ENCODE measurements at regions not wholly inside any gene's neighbourhood (a gene's known extent, or its start where the extent isn't known, plus 50 kb on each side); places are given as distances from the start of the nearest gene placed in this dataset.
A peak's percentile ranks its signal among the peaks of the same experiment; 100 is the strongest.

DNA sequence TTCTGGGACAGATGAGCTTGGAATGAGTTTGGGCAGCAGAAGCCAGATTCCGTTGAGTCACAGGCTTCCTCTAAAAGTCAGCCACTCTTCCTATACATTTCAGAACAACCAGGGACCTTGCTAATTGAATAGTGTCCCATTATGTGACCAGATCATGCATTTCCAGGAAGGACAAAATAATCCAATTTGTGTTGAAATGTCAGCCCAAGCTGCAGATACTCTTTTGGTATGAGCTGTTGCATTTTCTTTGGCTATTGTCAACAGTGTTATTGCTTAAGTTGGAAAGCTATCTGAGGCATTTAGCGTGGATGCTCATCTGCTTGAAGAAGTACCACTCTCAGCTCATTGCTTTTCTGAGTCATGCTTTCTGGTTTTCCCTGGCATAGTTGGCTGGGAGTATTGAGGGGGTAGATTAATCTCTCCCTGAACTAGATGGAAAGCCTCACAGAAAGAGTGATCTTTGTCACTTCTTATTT is 223.7 kb upstream of the HABP2 start:
- no peak for DNase-seq
- no peaks in the 10 kb centered on the region for H3K27me3 ChIP-seq
- H3K36me3 ChIP-seq = no peaks in the 10 kb centered on the region
- no peaks in the 10 kb centered on the region for H3K4me1 ChIP-seq
- intact Hi-C loops (cut with DNase I) = no loop called here
- WGBS, 2 donors = 77% methylated on average over 2 of the region's 2 CpGs
- no peak for FAIRE-seq
- no peak overlapping the region for H3K4me3 ChIP-seq
- no peak overlapping the region for H3K27ac ChIP-seq
- TF ChIP-seq, protein P1, sequence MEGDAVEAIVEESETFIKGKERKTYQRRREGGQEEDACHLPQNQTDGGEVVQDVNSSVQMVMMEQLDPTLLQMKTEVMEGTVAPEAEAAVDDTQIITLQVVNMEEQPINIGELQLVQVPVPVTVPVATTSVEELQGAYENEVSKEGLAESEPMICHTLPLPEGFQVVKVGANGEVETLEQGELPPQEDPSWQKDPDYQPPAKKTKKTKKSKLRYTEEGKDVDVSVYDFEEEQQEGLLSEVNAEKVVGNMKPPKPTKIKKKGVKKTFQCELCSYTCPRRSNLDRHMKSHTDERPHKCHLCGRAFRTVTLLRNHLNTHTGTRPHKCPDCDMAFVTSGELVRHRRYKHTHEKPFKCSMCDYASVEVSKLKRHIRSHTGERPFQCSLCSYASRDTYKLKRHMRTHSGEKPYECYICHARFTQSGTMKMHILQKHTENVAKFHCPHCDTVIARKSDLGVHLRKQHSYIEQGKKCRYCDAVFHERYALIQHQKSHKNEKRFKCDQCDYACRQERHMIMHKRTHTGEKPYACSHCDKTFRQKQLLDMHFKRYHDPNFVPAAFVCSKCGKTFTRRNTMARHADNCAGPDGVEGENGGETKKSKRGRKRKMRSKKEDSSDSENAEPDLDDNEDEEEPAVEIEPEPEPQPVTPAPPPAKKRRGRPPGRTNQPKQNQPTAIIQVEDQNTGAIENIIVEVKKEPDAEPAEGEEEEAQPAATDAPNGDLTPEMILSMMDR (IDR thresholded peaks at IDR 0.05) = no peak
- peak in 1 of 4 donors; percentile 56 for ATAC-seq
- H3K9me3 ChIP-seq = no peaks in the 10 kb centered on the region

DNA sequence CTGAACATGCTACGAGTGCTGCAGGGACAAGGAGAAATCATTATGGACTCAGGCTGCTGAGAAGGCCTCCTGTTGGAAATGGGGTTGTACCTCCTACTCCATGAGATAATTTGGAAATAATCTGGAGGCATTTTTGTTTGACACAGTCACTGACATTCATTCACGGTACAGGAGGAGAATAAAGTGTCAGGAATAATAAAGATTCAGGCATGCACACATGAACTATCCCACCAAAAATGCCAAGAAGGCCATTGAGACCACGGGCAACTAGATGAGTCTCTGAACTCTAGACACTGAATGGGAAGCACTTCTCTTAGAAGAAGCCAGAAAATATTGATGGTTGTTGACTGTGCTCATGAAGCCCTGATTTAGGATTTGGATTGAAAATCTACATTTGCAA is 220.9 kb upstream of the HABP2 start:
- FAIRE-seq = no peak
- 76 to 96% methylated on average over 3 of the region's 3 CpGs for WGBS, 2 donors
- no peak overlapping the region for H3K27ac ChIP-seq
- TF ChIP-seq, protein P1 (IDR thresholded peaks at IDR 0.05) = no peak
- H3K36me3 ChIP-seq = no peaks in the 10 kb centered on the region
- no peak overlapping the region for H3K4me3 ChIP-seq
- no peaks in the 10 kb centered on the region for H3K4me1 ChIP-seq
- DNase-seq = no peak
- ATAC-seq = no peak
- no peaks in the 10 kb centered on the region for H3K9me3 ChIP-seq
- no peaks in the 10 kb centered on the region for H3K27me3 ChIP-seq
- intact Hi-C loops (cut with DNase I) = no loop called here

DNA sequence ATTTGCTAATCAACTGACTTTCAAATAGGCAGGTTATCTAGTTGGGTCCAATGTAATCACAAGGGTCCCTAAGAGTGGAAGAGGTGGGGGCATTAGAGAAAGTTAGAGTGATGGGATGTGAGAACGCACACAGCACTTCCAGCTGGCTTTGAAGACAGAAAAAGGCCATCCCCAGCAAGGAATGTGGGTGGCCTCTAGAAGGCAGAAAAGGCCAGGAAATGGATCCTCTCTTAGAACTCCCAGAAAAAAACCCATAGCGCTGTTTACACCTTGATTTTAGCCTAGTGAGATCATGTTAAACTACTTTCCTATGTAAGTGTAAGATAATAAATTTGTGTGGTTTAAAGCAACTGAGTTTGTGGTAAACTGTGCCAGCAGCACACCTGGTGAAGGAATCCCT is 219.5 kb upstream of the HABP2 start:
- FAIRE-seq (no peak), DNase-seq (no peak), ATAC-seq (no peak)
- WGBS, 2 donors = 82 to 96% methylated on average over 2 of the region's 2 CpGs
- no peaks in the 10 kb centered on the region for H3K36me3 ChIP-seq
- no peaks in the 10 kb centered on the region for H3K27me3 ChIP-seq
- no peak overlapping the region for H3K27ac ChIP-seq
- H3K9me3 ChIP-seq = no peaks in the 10 kb centered on the region
- TF ChIP-seq, protein P1 (IDR thresholded peaks at IDR 0.05) = no peak
- intact Hi-C loops (cut with DNase I) = no loop called here
- H3K4me3 ChIP-seq = no peak overlapping the region
- no peaks in the 10 kb centered on the region for H3K4me1 ChIP-seq

DNA sequence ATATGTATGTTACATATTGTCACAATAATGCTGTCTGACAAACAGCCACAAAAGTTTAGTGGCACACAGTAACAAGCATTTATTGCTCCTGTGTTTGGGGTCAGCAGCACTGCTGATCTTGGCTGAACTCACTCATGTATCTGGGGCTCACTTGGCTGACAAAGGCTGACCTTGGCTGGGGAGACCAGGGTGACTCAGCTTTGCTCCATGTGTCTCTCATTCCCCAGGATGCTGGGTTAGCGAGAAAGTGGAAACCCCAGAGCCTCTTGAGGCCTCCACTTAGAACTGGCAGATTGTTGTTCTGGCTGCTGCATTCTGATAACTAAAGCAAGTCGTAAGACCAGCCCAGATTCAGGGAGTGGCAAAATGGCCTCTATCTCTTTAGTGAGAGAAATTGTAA is 217.3 kb upstream of the HABP2 start:
- Histone ChIP-seq H3K9me3 (no peaks in the 10 kb centered on the region), H3K4me1 (no peaks in the 10 kb centered on the region), H3K27me3 (no peaks in the 10 kb centered on the region), H3K27ac (no peak overlapping the region), H3K4me3 (no peak overlapping the region), H3K36me3 (no peaks in the 10 kb centered on the region)
- TF ChIP-seq, protein P1 (IDR thresholded peaks at IDR 0.05) = no peak
- FAIRE-seq (no peak), DNase-seq (no peak), ATAC-seq (no peak)
- 79 to 92% methylated on average over 2 of the region's 2 CpGs for WGBS, 2 donors
- intact Hi-C loops (cut with DNase I) = no loop called here

DNA sequence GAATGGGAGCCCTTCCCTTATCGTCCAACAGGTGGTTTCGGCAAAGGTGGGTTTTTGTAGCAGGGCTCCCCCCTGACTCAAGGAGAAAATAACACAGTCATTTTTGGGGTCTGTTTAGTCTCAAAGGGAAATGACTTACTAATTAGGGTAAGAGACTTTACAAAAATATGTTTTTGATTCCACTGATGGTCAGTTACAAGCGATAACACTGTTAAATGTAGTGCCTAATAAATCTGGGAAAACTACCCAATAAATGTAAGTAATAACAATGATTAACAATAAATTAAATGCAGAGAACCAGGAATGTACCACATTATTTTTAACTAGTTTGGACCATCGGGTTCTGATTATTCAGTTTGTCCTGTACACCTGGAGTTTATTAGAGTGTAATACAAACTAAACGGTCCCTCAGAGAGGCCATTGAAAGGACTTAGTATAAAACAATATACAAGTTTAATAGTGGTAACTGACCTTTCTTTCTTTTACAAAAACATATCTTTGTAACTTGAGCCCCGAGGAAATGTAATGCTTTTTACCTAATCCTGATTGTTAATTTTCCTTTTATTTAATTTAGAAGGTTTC is 216.2 kb upstream of the HABP2 start:
- Histone ChIP-seq H3K4me1 (no peaks in the 10 kb centered on the region), H3K36me3 (no peaks in the 10 kb centered on the region), H3K9me3 (no peaks in the 10 kb centered on the region), H3K27ac (no peak overlapping the region), H3K27me3 (no peaks in the 10 kb centered on the region), H3K4me3 (no peak overlapping the region)
- TF ChIP-seq, protein P1 (IDR thresholded peaks at IDR 0.05) = no peak
- no peak for ATAC-seq
- FAIRE-seq = no peak
- 84 to 90% methylated on average over 6 of the region's 6 CpGs for WGBS, 2 donors
- DNase-seq = no peak
- intact Hi-C loops (cut with DNase I) = no loop called here

Data from pancreas (tissue), 10 donors.